HG02981 (cell line): ENCODE measurements at regions not wholly inside any gene's neighbourhood (a gene's known extent, or its start where the extent isn't known, plus 50 kb on each side); places are given as distances from the start of the nearest gene placed in this dataset.

Experiments used
- ATAC-seq: cut with Tn5 transposase; IDR thresholded peaks from one replicate; pipeline ENCODE4 v1.9.1; 2021; ENCODE audit warnings: mild to moderate bottlenecking, moderate library complexity; ENCODE audit not compliant: unreplicated experiment

DNA sequence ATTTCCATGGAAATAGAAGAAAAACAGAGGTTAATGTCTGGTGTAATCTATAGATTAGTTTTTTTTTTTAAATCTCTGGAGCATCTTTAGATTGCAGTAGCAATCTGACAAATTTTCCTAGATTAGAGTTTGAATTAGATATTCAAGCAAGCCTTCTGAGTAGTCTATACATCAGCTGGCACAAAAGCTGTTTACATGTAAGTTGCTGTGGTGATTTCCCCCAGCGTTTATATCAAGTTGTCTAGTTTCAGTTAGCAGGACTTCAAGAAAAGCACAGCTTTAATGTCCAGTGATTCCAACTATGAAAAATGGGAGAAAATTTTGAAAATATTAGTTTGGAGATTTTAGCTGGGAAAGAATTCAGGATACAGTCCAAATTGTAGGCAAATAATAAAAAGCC is 605.0 kb upstream of the USP15 start:
- ATAC-seq, result no peak

DNA sequence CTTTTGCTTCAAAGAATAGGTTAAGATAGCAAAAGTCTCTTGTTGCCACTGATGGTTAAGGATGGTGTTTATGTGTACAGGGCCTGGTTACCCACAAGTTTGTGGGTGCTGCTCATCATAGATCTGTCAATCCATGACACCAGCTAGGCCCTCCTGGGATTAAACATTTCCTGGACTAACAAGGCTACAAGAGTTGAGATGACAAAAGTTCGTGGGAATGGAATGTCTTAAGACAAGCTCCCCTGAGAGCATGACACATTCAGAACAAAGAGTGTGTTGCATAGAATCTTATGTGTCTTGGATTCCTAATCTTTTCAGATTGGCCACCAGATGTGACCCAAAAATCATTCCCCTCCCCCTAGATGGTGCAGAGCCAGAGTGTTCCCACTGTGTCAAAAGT is 592.5 kb upstream of the USP15 start:
- ATAC-seq, result no peak

DNA sequence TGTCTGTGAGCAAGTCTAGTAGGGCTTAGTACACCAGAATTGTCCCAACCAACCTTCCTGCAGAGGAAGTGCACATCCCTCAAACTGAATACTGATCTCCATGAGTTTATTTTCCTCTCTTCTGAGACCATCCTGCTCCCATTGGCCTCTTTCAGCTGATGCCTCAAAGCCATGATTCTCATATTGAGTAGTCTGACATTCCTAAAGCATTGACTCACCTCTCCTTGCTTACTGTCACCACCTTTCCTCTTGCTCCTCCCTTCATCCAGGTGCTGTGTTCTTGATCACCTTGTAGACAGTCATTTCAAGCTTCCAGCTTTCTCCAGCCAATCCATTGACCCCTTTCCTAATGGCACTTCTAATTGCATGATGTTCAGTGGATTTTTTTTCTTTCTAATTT is 583.7 kb upstream of the USP15 start:
- ATAC-seq, result no peak

GRCh38 chr12:61687407-61687806 is 572.8 kb upstream of the USP15 start:
- ATAC-seq, result no peak

DNA sequence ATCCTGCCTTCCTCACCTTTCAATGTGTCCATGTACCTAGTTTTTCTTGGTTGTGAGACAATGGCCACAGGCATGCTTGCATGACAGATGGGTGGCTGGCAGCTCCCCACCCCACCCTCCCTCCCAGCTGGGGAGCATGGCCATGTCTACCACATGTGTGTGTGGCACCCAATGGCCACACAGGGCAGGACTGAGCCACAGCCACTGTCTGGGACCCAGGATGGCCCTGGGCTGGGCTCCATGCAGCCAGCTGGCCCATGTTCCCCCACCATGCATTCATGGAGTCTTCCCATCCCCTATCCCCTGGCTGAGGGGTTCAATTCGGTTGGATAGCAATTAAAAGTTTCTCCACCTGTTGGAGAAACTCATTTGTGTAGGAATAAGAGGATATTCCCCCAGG is 566.0 kb upstream of the USP15 start:
- ATAC-seq, result no peak

DNA sequence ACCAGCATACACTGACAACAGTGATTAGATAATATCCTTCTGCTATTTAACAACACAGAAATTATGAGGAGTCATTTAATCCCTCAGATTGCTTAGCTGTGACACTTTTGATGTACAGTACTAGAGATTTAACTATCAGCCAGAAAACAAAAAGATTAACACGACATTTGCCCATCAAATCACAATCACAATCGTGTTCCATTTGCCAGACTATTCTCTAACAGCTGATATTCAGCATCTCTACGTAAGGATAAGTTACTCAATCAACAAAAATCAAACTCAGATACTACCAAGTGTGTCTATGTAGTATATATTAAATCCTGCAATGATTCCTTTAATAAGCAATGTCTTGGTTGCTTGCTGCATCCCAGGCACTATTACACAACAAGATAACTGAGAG is 558.7 kb upstream of the USP15 start:
- no peak for ATAC-seq

- ATAC-seq, result no peak
Observed at GRCh38 chr12:61706783-61707182, 553.4 kb upstream of the USP15 start.

DNA sequence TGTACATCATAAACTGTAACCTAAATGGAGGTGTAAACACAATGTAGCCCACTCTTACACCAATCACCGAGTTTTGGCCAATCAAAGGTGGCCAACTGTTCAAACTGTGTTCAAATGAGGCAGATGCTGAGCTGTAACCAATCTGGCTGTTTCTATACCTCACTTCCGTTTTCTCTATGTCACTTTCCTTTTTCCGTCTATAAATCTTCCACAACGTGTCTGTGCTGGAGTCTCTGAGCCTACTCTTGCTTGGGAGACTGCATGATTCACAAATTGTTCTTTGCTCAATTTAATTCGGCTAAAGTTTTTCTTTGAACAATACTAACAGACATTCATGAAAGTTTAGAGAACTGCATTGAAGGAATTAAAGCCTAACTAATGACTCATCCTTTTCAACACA is 547.1 kb upstream of the USP15 start:
- no peak for ATAC-seq

GRCh38 chr12:61717986-61718385 is 542.2 kb upstream of the USP15 start:
- ATAC-seq, result no peak

GRCh38 chr12:61739925-61740324 is 520.3 kb upstream of the USP15 start:
- no peak for ATAC-seq

GRCh38 chr12:61750604-61751003 is 509.6 kb upstream of the USP15 start:
- ATAC-seq, result no peak

GRCh38 chr12:61754214-61754613 is 506.0 kb upstream of the USP15 start:
- ATAC-seq, result no peak

GRCh38 chr12:61757831-61758505 is 502.2 kb upstream of the USP15 start:
- ATAC-seq, result no peak

DNA sequence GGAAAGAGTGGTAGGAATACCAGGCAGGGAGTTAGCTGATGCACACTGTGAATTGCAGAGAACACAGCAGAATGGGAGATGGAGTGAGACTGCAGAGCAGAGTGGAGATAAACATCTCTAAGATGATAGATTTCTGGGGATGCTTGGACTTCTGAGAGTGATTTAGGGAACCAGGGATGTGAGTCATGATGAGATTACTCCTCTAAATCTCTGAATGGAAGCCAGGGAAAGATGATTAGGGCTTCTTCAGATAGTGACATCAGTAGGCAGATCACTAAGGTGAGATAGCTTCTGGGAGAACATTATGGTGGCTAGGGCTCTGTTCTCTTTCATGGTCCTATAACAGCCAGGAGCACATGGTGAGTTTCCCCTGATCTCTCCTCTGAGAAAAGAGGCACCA is 501.5 kb upstream of the USP15 start:
- ATAC-seq, result no peak

DNA sequence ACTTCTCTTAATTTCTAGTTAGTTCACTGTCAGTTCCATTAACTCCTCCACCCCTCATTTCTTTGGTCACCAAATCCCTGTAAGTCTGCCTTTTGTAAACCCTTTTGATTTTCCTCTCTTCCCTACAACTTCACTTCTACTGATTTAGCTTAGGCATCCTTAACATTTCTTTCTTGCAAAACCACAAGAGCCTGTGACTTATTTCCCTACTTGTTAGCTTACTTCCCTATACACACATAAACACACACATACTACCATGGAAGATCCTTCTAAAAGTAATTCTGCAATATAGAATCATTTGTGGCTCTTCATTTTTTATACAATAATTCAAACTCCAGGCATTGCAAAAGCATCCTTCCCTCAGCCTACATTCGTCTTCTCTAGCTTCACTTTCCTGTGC is 494.3 kb upstream of the USP15 start:
- ATAC-seq, result no peak

- ATAC-seq, result no peak
Observed at GRCh38 chr12:61780435-61780834, 479.8 kb upstream of the USP15 start.

GRCh38 chr12:61781021-61781581 is 479.1 kb upstream of the USP15 start:
- ATAC-seq, result no peak

DNA sequence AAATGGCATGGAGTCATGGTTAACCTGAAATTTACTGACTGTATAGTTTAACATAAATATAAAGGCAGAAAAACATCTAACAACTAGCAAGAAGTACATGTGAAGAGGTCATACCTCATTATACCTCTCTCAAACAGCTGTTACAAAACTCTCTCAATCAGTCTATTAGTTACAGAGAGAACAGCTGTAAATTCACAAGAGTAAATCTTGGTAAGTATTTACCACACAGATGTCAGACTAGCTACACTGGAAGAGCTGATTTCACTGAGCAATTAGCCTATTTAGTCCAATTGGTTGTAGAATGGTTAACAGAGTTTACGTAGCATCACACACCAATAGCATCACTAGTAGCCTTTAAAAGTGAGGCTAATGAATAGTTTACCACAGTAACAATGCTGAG is 463.4 kb upstream of the USP15 start:
- ATAC-seq, result no peak

- ATAC-seq, result no peak
Observed at GRCh38 chr12:61797266-61797665, 462.9 kb upstream of the USP15 start.

GRCh38 chr12:61798778-61799177 is 461.4 kb upstream of the USP15 start:
- ATAC-seq, result no peak

GRCh38 chr12:61804301-61804700 is 455.9 kb upstream of the USP15 start:
- no peak for ATAC-seq

GRCh38 chr12:61808856-61809255 is 451.3 kb upstream of the USP15 start:
- no peak for ATAC-seq

GRCh38 chr12:61810486-61810885 is 449.7 kb upstream of the USP15 start:
- ATAC-seq, result no peak
